ENCODE measurements at regions not wholly inside any gene's neighbourhood (a gene's known extent, or its start where the extent isn't known, plus 50 kb on each side); places are given as distances from the start of the nearest gene placed in this dataset.
A peak's percentile ranks its signal among the peaks of the same experiment; 100 is the strongest.

- TF ChIP-seq, protein P1, sequence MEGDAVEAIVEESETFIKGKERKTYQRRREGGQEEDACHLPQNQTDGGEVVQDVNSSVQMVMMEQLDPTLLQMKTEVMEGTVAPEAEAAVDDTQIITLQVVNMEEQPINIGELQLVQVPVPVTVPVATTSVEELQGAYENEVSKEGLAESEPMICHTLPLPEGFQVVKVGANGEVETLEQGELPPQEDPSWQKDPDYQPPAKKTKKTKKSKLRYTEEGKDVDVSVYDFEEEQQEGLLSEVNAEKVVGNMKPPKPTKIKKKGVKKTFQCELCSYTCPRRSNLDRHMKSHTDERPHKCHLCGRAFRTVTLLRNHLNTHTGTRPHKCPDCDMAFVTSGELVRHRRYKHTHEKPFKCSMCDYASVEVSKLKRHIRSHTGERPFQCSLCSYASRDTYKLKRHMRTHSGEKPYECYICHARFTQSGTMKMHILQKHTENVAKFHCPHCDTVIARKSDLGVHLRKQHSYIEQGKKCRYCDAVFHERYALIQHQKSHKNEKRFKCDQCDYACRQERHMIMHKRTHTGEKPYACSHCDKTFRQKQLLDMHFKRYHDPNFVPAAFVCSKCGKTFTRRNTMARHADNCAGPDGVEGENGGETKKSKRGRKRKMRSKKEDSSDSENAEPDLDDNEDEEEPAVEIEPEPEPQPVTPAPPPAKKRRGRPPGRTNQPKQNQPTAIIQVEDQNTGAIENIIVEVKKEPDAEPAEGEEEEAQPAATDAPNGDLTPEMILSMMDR (IDR thresholded peaks at IDR 0.05): peak in 2 of 3 donors; percentile 43 to 53
- TF ChIP-seq POLR2A (IDR thresholded peaks at IDR 0.05): no peak
- no peak for TF ChIP-seq POLR2AphosphoS5 (IDR thresholded peaks at IDR 0.05)
These were observed 250.4 kb downstream of the FOXA2 start for GRCh38 chr20:22333885-22334545.

Measured in breast epithelium (tissue), 3 donors.